ENCODE measurements at regions not wholly inside any gene's neighbourhood (a gene's known extent, or its start where the extent isn't known, plus 50 kb on each side); places are given as distances from the start of the nearest gene placed in this dataset.

DNA sequence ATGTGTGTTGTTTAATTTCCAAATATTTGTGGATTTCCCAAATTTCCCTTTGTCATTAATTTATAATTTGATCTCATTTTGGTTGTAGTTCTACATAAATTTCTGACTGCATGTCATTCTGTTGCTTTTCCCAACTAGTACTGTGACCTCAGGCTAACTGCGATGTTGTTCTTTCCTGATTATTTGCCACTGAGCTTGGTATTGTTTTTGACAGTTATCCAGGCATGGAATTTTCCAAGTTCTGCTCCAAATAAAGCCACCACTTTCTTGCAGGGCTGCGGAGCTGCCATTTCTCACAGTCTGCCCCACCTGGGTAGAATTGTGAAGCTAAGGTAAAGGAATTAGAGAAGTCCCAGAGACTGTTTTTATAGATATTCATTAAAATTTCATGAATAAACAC lies 328.8 kb downstream of the ZNF674 start:
- no peak for DNase-seq (ENCODE audit: low spot score)
- in situ Hi-C loops (cut with MboI; ENCODE audit: low sequenced_read_pairs, unreplicated experiment), result no loop called here
- TF ChIP-seq, protein P1, sequence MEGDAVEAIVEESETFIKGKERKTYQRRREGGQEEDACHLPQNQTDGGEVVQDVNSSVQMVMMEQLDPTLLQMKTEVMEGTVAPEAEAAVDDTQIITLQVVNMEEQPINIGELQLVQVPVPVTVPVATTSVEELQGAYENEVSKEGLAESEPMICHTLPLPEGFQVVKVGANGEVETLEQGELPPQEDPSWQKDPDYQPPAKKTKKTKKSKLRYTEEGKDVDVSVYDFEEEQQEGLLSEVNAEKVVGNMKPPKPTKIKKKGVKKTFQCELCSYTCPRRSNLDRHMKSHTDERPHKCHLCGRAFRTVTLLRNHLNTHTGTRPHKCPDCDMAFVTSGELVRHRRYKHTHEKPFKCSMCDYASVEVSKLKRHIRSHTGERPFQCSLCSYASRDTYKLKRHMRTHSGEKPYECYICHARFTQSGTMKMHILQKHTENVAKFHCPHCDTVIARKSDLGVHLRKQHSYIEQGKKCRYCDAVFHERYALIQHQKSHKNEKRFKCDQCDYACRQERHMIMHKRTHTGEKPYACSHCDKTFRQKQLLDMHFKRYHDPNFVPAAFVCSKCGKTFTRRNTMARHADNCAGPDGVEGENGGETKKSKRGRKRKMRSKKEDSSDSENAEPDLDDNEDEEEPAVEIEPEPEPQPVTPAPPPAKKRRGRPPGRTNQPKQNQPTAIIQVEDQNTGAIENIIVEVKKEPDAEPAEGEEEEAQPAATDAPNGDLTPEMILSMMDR (IDR thresholded peaks at IDR 0.05; ENCODE audit: borderline replicate concordance, control extremely low read depth, extremely low read depth, insufficient read depth, missing control alignments), result no peak

DNA sequence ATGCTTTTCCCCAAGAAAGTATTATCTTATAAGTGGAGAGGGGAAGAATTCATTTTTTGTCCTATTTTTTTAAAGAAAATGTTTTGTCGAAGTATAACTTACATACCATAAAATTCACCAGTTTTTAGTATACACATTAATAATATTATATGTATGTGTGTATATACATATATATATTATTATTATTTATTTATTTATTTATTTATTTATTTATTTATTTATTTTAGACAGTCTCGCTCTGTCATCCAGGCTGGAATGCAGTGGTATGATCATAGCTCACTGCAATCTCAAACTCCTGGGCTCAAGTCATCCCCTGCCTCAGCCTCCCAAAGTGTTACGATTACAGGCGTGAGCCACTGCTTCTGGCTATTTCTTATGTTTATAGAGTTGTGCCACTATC lies 334.1 kb downstream of the ZNF674 start:
- in situ Hi-C loops (cut with MboI; ENCODE audit: low sequenced_read_pairs, unreplicated experiment), result no loop called here
- no peak for DNase-seq (ENCODE audit: low spot score)
- TF ChIP-seq, protein P1 (IDR thresholded peaks at IDR 0.05; ENCODE audit: borderline replicate concordance, control extremely low read depth, extremely low read depth, insufficient read depth, missing control alignments), result no peak

DNA sequence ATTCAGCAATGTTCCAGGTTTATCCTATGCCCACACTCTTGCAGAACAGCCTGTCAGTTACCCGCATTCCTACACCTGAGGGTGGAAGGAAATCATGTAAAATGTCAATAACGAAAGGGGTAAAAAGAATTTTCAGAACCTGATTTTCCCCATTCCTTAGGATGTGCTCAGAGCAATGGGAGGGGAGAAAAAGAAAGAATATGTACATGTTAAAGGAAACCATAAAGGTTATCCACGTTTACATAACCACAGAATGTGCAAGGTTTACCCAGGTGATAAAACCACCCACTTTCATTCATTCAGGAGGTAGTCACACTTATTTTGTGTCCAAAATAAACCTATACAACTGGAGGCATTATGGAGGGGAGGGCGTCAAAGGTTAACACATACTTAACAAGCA lies 335.5 kb downstream of the ZNF674 start:
- in situ Hi-C loops (cut with MboI; ENCODE audit: low sequenced_read_pairs, unreplicated experiment), result no loop called here
- TF ChIP-seq, protein P1 (IDR thresholded peaks at IDR 0.05; ENCODE audit: borderline replicate concordance, control extremely low read depth, extremely low read depth, insufficient read depth, missing control alignments), result no peak
- DNase-seq (ENCODE audit: low spot score), result no peak

DNA sequence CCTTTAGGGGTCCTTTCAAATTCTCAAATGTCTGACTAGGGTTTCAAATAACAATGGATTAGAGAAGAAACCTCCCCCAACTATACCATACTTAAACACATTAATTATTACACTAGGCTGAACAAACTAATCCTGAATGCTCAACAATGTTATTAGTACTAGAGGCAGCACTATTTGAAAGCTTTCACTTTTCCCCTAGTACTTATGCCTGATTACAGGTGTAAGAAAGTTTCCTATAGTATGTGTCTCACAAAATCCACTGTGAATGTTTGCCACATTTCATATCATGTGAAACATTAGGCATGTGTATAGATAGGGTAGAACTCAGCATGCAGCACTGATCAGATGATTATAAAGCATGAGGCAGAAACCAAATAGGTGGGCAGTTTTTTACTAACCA lies 336.2 kb downstream of the ZNF674 start:
- TF ChIP-seq, protein P1 (IDR thresholded peaks at IDR 0.05; ENCODE audit: borderline replicate concordance, control extremely low read depth, extremely low read depth, insufficient read depth, missing control alignments), result no peak
- in situ Hi-C loops (cut with MboI; ENCODE audit: low sequenced_read_pairs, unreplicated experiment), result no loop called here
- no peak for DNase-seq (ENCODE audit: low spot score)

DNA sequence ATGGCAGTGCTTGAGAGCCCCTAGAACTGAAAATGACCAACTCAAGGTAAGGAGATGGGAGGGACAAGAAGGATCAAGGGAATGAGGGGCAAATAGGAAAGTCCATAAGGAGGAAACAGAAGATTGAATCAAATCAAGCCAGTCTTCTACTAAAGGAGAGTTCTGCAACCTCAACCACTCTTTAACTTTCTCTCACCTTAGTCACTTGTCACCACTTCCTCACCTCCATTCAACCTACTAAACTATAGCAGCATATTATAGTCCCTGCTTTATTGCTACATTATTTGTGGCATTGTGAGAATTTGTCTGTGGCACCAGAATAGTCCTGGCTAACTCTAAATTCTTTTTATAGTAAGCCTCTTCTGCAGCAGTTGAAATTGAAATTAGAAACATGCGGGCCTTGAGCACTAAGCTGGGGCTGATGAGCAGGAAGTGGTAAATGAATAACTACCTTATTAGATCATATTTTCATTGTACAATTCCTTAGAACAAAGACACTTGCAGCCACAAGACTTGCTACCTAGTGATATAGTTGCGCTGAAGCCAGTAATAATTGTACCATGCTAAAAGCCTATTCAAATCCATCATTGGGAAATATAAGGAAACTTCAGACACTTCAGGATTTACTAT lies 336.9 kb downstream of the ZNF674 start:
- TF ChIP-seq, protein P1 (IDR thresholded peaks at IDR 0.05; ENCODE audit: borderline replicate concordance, control extremely low read depth, extremely low read depth, insufficient read depth, missing control alignments), result no peak
- in situ Hi-C loops (cut with MboI; ENCODE audit: low sequenced_read_pairs, unreplicated experiment), result no loop called here
- no peak for DNase-seq (ENCODE audit: low spot score)

DNA sequence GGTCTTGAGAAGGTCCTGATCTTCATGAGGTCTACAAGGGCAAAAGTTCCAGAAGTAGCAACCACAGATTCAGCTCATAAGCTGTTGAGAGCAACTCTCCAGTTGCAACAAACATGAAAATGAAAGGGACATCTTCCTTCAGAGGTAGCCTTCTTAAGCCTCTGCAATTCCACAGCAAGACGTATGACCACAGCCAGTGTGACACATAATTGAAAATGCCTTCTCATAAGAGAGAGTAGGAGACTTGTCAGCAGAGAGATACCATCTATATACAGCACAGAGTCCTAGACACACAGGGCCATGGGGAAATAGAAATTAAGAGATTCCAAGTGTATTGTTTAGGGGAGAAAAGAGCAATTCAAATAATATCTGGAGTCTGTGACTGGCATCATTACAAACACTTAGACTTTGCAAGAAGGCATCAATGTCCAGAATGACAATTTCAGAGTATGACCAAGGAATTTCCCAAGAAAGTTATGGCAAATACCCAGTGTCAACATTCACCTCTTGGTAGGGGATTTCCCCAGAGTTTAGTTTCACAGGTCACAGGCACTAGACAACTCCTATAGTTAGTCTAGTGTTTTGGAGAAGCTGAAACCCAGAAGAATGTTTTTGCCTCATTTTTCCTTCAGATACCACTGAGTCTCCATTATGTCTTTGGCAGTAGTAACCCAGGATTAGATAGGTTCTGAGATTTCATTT lies 340.3 kb downstream of the ZNF674 start:
- in situ Hi-C loops (cut with MboI; ENCODE audit: low sequenced_read_pairs, unreplicated experiment), result no loop called here
- no peak for DNase-seq (ENCODE audit: low spot score)
- TF ChIP-seq, protein P1 (IDR thresholded peaks at IDR 0.05; ENCODE audit: borderline replicate concordance, control extremely low read depth, extremely low read depth, insufficient read depth, missing control alignments), result no peak
